Tongue (tissue), 1 donor: ENCODE measurements at regions not wholly inside any gene's neighbourhood (a gene's known extent, or its start where the extent isn't known, plus 50 kb on each side); places are given as distances from the start of the nearest gene placed in this dataset.
"Not testable (repeated sequence)": the region's sequence is repeated elsewhere in the genome, so short reads cannot be mapped to it uniquely, and the experiment has no call there.

Experiments used
- DNase-seq: peaks from one replicate; pipeline ENCODE4 v3.0.0-alpha.2; 2015

GRCh38 chr1:5632814-5633213, 359.4 kb downstream of the NPHP4 start:
- no peak for DNase-seq

GRCh38 chr1:5632224-5632623, 360.0 kb downstream of the NPHP4 start:
- no peak for DNase-seq

- DNase-seq: no peak
Observed at GRCh38 chr1:5628416-5628815, 363.8 kb downstream of the NPHP4 start.

- no peak for DNase-seq
Observed at GRCh38 chr1:5623399-5623798, 368.8 kb downstream of the NPHP4 start.

GRCh38 chr1:5622412-5622811, 369.8 kb downstream of the NPHP4 start:
- no peak for DNase-seq

- no peak for DNase-seq
Observed at GRCh38 chr1:5621692-5622091, 370.5 kb downstream of the NPHP4 start.

GRCh38 chr1:5620997-5621396, 371.2 kb downstream of the NPHP4 start:
- peak; percentile 75 for DNase-seq

- no peak for DNase-seq
Observed at GRCh38 chr1:5620418-5620817, 371.8 kb downstream of the NPHP4 start.

- no peak for DNase-seq
Observed at GRCh38 chr1:5619469-5619868, 372.8 kb downstream of the NPHP4 start.

GRCh38 chr1:5617546-5617945, 374.7 kb downstream of the NPHP4 start:
- DNase-seq: peak; percentile 28

GRCh38 chr1:5617179-5617520, 375.1 kb downstream of the NPHP4 start:
- DNase-seq: no peak

GRCh38 chr1:5616366-5617178, 375.7 kb downstream of the NPHP4 start:
- no peak for DNase-seq

GRCh38 chr1:5615076-5615475, 377.1 kb downstream of the NPHP4 start:
- DNase-seq: no peak

GRCh38 chr1:5613900-5614299, 378.3 kb downstream of the NPHP4 start:
- no peak for DNase-seq

GRCh38 chr1:5611851-5612250, 380.4 kb downstream of the NPHP4 start:
- no peak for DNase-seq

- peak; percentile 16 for DNase-seq
Observed at GRCh38 chr1:5611431-5611830, 380.8 kb downstream of the NPHP4 start.

- DNase-seq: no peak
Observed at GRCh38 chr1:5610432-5610831, 381.8 kb downstream of the NPHP4 start.

- no peak for DNase-seq
Observed at GRCh38 chr1:5603353-5604104, 388.7 kb downstream of the NPHP4 start.

- DNase-seq: not testable (repeated sequence)
Observed at GRCh38 chr1:5602718-5603117, 389.5 kb downstream of the NPHP4 start.

- no peak for DNase-seq
Observed at GRCh38 chr1:5601516-5601915, 390.7 kb downstream of the NPHP4 start.

- no peak for DNase-seq
Observed at GRCh38 chr1:5599541-5599940, 392.7 kb downstream of the NPHP4 start.

- DNase-seq: no peak
Observed at GRCh38 chr1:5598824-5599395, 393.3 kb downstream of the NPHP4 start.
